Vagina (tissue), 2 donors: ENCODE measurements at regions not wholly inside any gene's neighbourhood (a gene's known extent, or its start where the extent isn't known, plus 50 kb on each side); places are given as distances from the start of the nearest gene placed in this dataset.

Experiments
- CTCF ChIP-seq, 3 experiments: fragments of 450-650 bp in 2 of 3; fragments of 200-600 bp in 1 of 3; sonication (generic) in 1 of 3; IDR thresholded peaks; one replicate each; pipeline ENCODE4 v1.5.1; 2017 to 2019; ENCODE audit warnings: antibody characterized with exemption in 3 of 3, mild to moderate bottlenecking in 2 of 3, moderate library complexity in 2 of 3
- POLR2A ChIP-seq, 2 donors: fragments of 450-650 bp; IDR thresholded peaks; one replicate each; pipeline ENCODE4 v1.6.1; 2017; ENCODE audit warnings: antibody characterized with exemption in 2 of 2, mild to moderate bottlenecking in 2 of 2, moderate library complexity in 2 of 2

GRCh38 chr21:35343046-35343819 is 294.1 kb upstream of the RUNX1 start:
- TF ChIP-seq CTCF (IDR thresholded peaks at IDR 0.05) (no peak), POLR2A (IDR thresholded peaks at IDR 0.05) (no peak)
